ENCODE measurements at regions not wholly inside any gene's neighbourhood (a gene's known extent, or its start where the extent isn't known, plus 50 kb on each side); places are given as distances from the start of the nearest gene placed in this dataset.

DNA sequence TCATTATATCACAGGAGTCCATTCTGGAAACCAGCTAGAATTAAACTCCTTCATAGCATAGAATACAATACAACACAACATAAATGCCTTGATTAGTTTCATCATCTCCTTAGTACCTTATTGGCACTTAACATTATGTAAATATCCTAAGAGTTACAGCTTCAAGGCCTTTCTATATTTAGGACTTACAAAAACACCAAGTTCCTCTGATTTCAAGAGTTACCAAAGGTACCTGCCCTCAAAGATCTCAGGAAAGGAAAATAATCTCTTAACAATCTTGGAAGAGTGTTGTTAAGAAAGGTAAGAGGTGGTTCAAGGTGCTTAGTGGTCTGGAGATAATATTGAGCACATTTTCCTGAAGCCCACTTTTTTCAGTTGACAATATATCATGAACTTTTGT is 477.7 kb downstream of the IGSF11 start:
- Histone ChIP-seq H3K4me3 (ENCODE audit: low read depth in 1 of 5, low read length in 5 of 5) (no peak overlapping the region), H3K4me1 (ENCODE audit: control insufficient read depth in 5 of 5, insufficient read depth in 5 of 5, low read length in 5 of 5) (no peaks in the 10 kb centered on the region), H3K9ac (ENCODE audit: low read length in 5 of 5) (no peak overlapping the region), H3K9me3 (ENCODE audit: control insufficient read depth in 5 of 5, low read length in 5 of 5) (peaks cover 0 to 2% (median 0%) of the 10 kb centered on the region in 5 donors), H3K27ac (ENCODE audit: low read depth, low read length) (no peak overlapping the region), H3K27me3 (ENCODE audit: control insufficient read depth in 5 of 5, insufficient read depth in 4 of 5, low read length in 5 of 5) (no peaks in the 10 kb centered on the region), H3K36me3 (ENCODE audit: control insufficient read depth in 5 of 5, insufficient read depth in 5 of 5, low read length in 5 of 5) (no peaks in the 10 kb centered on the region)

- Histone ChIP-seq H3K4me3 (ENCODE audit: low read depth in 1 of 5, low read length in 5 of 5) (no peak overlapping the region), H3K27ac (ENCODE audit: low read depth, low read length) (no peak overlapping the region), H3K36me3 (ENCODE audit: control insufficient read depth in 5 of 5, insufficient read depth in 5 of 5, low read length in 5 of 5) (no peaks in the 10 kb centered on the region), H3K4me1 (ENCODE audit: control insufficient read depth in 5 of 5, insufficient read depth in 5 of 5, low read length in 5 of 5) (no peaks in the 10 kb centered on the region), H3K9ac (ENCODE audit: low read length in 5 of 5) (no peak overlapping the region), H3K9me3 (ENCODE audit: control insufficient read depth in 5 of 5, low read length in 5 of 5) (peaks cover 0 to 2% (median 0%) of the 10 kb centered on the region in 5 donors), H3K27me3 (ENCODE audit: control insufficient read depth in 5 of 5, insufficient read depth in 4 of 5, low read length in 5 of 5) (no peaks in the 10 kb centered on the region)
These were observed 477.1 kb downstream of the IGSF11 start for GRCh38 chr3:118557513-118557912.

GRCh38 chr3:118559286-118559685 is 475.4 kb downstream of the IGSF11 start:
- no peaks in the 10 kb centered on the region for H3K4me1 ChIP-seq (ENCODE audit: control insufficient read depth in 5 of 5, insufficient read depth in 5 of 5, low read length in 5 of 5)
- H3K4me3 ChIP-seq (ENCODE audit: low read depth in 1 of 5, low read length in 5 of 5) = no peak overlapping the region
- no peak overlapping the region for H3K27ac ChIP-seq (ENCODE audit: low read depth, low read length)
- H3K9ac ChIP-seq (ENCODE audit: low read length in 5 of 5) = no peak overlapping the region
- no peaks in the 10 kb centered on the region for H3K9me3 ChIP-seq (ENCODE audit: control insufficient read depth in 5 of 5, low read length in 5 of 5)
- H3K36me3 ChIP-seq (ENCODE audit: control insufficient read depth in 5 of 5, insufficient read depth in 5 of 5, low read length in 5 of 5) = no peaks in the 10 kb centered on the region
- H3K27me3 ChIP-seq (ENCODE audit: control insufficient read depth in 5 of 5, insufficient read depth in 4 of 5, low read length in 5 of 5) = no peaks in the 10 kb centered on the region

GRCh38 chr3:118564800-118565199 is 469.8 kb downstream of the IGSF11 start:
- no peak overlapping the region for H3K4me3 ChIP-seq (ENCODE audit: low read depth in 1 of 5, low read length in 5 of 5)
- H3K9me3 ChIP-seq (ENCODE audit: control insufficient read depth in 5 of 5, low read length in 5 of 5) = no peaks in the 10 kb centered on the region
- no peak overlapping the region for H3K27ac ChIP-seq (ENCODE audit: low read depth, low read length)

GRCh38 chr3:118573912-118574311 is 460.7 kb downstream of the IGSF11 start:
- H3K27me3 ChIP-seq (ENCODE audit: control insufficient read depth in 5 of 5, insufficient read depth in 4 of 5, low read length in 5 of 5) = peaks cover 0 to 3% (median 0%) of the 10 kb centered on the region in 5 donors
- H3K4me1 ChIP-seq (ENCODE audit: control insufficient read depth in 5 of 5, insufficient read depth in 5 of 5, low read length in 5 of 5) = no peaks in the 10 kb centered on the region
- H3K9me3 ChIP-seq (ENCODE audit: control insufficient read depth in 5 of 5, low read length in 5 of 5) = no peaks in the 10 kb centered on the region
- no peak overlapping the region for H3K27ac ChIP-seq (ENCODE audit: low read depth, low read length)
- no peaks in the 10 kb centered on the region for H3K36me3 ChIP-seq (ENCODE audit: control insufficient read depth in 5 of 5, insufficient read depth in 5 of 5, low read length in 5 of 5)
- H3K4me3 ChIP-seq (ENCODE audit: low read depth in 1 of 5, low read length in 5 of 5) = no peak overlapping the region
- no peak overlapping the region for H3K9ac ChIP-seq (ENCODE audit: low read length in 5 of 5)

More at GRCh38 chr3:118564800-118565199, 469.8 kb downstream of the IGSF11 start:
- no peaks in the 10 kb centered on the region for H3K36me3 ChIP-seq (ENCODE audit: control insufficient read depth in 5 of 5, insufficient read depth in 5 of 5, low read length in 5 of 5)
- H3K4me1 ChIP-seq (ENCODE audit: control insufficient read depth in 5 of 5, insufficient read depth in 5 of 5, low read length in 5 of 5) = no peaks in the 10 kb centered on the region
- no peaks in the 10 kb centered on the region for H3K27me3 ChIP-seq (ENCODE audit: control insufficient read depth in 5 of 5, insufficient read depth in 4 of 5, low read length in 5 of 5)
- no peak overlapping the region for H3K9ac ChIP-seq (ENCODE audit: low read length in 5 of 5)

GRCh38 chr3:118577055-118577777 is 457.4 kb downstream of the IGSF11 start:
- Histone ChIP-seq H3K9ac (ENCODE audit: low read length in 5 of 5) (no peak overlapping the region), H3K4me1 (ENCODE audit: control insufficient read depth in 5 of 5, insufficient read depth in 5 of 5, low read length in 5 of 5) (no peaks in the 10 kb centered on the region), H3K4me3 (ENCODE audit: low read depth in 1 of 5, low read length in 5 of 5) (no peak overlapping the region), H3K9me3 (ENCODE audit: control insufficient read depth in 5 of 5, low read length in 5 of 5) (no peaks in the 10 kb centered on the region), H3K27me3 (ENCODE audit: control insufficient read depth in 5 of 5, insufficient read depth in 4 of 5, low read length in 5 of 5) (peaks cover 0 to 3% (median 0%) of the 10 kb centered on the region in 5 donors), H3K27ac (ENCODE audit: low read depth, low read length) (peak overlapping the region; percentile 6), H3K36me3 (ENCODE audit: control insufficient read depth in 5 of 5, insufficient read depth in 5 of 5, low read length in 5 of 5) (no peaks in the 10 kb centered on the region)

- Histone ChIP-seq H3K9ac (ENCODE audit: low read length in 5 of 5) (no peak overlapping the region), H3K4me3 (ENCODE audit: low read depth in 1 of 5, low read length in 5 of 5) (no peak overlapping the region), H3K27ac (ENCODE audit: low read depth, low read length) (no peak overlapping the region)
These were observed 456.1 kb downstream of the IGSF11 start for GRCh38 chr3:118578559-118578958.

DNA sequence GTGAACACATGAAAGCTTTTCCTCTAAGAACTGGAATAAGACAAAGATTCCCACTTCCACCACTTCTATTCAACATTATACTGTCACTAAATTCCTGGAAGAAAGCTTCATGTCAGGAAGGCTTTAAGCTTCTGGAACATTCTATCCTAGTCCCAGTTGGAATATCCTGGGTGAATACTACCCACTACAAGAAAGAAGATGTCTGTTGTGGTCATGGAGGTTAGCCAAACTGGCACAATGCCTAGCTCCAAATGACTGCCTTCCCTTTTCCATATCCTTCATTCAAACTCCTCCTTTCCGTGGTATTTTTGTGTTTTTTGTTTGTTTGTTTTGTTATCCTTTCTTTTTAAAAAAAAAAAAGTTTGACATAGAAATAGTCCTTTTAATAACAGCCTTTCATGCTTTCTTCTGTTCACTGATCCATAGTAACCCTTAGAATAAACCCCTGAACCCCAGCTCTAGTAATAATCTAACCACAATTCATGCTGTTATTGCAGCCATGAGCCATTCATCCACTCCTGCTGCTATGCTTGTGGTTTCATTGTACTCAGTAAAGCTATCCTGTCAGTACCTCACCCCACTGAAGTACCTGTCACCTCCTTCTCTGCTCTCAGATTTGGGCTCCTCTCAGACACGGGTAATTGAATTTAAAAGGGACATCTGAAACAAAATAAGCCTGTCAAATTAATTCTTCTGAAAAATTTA is 447.5 kb downstream of the IGSF11 start:
- Histone ChIP-seq H3K4me1 (ENCODE audit: control insufficient read depth in 5 of 5, insufficient read depth in 5 of 5, low read length in 5 of 5) (no peaks in the 10 kb centered on the region), H3K9ac (ENCODE audit: low read length in 5 of 5) (no peak overlapping the region), H3K36me3 (ENCODE audit: control insufficient read depth in 5 of 5, insufficient read depth in 5 of 5, low read length in 5 of 5) (no peaks in the 10 kb centered on the region), H3K9me3 (ENCODE audit: control insufficient read depth in 5 of 5, low read length in 5 of 5) (peaks cover 0 to 2% (median 0%) of the 10 kb centered on the region in 5 donors), H3K4me3 (ENCODE audit: low read depth in 1 of 5, low read length in 5 of 5) (no peak overlapping the region), H3K27ac (ENCODE audit: low read depth, low read length) (no peak overlapping the region), H3K27me3 (ENCODE audit: control insufficient read depth in 5 of 5, insufficient read depth in 4 of 5, low read length in 5 of 5) (no peaks in the 10 kb centered on the region)

More at GRCh38 chr3:118578559-118578958, 456.1 kb downstream of the IGSF11 start:
- Histone ChIP-seq H3K9me3 (ENCODE audit: control insufficient read depth in 5 of 5, low read length in 5 of 5) (no peaks in the 10 kb centered on the region), H3K36me3 (ENCODE audit: control insufficient read depth in 5 of 5, insufficient read depth in 5 of 5, low read length in 5 of 5) (no peaks in the 10 kb centered on the region), H3K4me1 (ENCODE audit: control insufficient read depth in 5 of 5, insufficient read depth in 5 of 5, low read length in 5 of 5) (no peaks in the 10 kb centered on the region), H3K27me3 (ENCODE audit: control insufficient read depth in 5 of 5, insufficient read depth in 4 of 5, low read length in 5 of 5) (peaks cover 0 to 3% (median 0%) of the 10 kb centered on the region in 5 donors)

DNA sequence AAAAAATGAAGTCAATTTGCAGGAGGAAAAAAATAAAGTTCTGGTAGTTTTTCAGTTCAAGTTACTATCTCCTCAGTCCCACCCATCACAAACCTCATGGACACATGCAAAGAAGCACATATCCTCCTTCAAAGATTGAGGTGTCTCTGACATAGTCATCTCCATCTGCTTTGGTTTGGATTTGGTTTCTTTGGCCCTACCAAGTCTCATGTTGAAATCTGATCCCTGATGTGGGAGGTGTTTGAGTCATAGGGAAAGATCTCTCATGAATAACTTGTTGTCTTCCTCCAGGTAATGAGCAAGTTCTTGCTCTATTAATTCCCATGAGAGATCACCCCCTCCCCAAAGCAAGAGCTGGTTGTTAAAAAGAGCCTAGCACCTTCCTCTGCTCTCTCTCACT is 446.8 kb downstream of the IGSF11 start:
- H3K36me3 ChIP-seq (ENCODE audit: control insufficient read depth in 5 of 5, insufficient read depth in 5 of 5, low read length in 5 of 5) = no peaks in the 10 kb centered on the region
- H3K27me3 ChIP-seq (ENCODE audit: control insufficient read depth in 5 of 5, insufficient read depth in 4 of 5, low read length in 5 of 5) = no peaks in the 10 kb centered on the region

DNA sequence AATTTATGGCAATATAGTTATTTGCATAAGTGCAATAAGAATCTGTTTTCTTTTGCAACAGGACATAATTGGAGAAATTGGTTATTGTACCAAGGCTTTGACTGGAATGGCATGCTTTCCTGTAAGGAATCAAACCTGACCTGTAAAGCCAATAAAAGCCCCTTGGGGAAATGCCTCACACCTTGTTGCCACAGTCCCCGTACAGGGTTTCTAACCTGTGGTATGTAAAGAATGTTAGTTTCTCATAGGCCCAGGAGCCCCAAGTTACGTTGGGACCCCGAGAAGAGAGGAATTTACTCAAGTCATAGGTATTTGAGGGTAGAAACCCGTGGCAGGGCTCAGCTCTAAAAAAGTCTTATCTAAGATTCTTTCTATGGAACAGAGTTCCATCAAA is 441.4 kb downstream of the IGSF11 start:
- no peak overlapping the region for H3K4me3 ChIP-seq (ENCODE audit: low read depth in 1 of 5, low read length in 5 of 5)
- H3K36me3 ChIP-seq (ENCODE audit: control insufficient read depth in 5 of 5, insufficient read depth in 5 of 5, low read length in 5 of 5) = no peaks in the 10 kb centered on the region
- H3K27me3 ChIP-seq (ENCODE audit: control insufficient read depth in 5 of 5, insufficient read depth in 4 of 5, low read length in 5 of 5) = no peaks in the 10 kb centered on the region
- peaks cover 0 to 10% (median 3%) of the 10 kb centered on the region in 5 donors for H3K9me3 ChIP-seq (ENCODE audit: control insufficient read depth in 5 of 5, low read length in 5 of 5)
- H3K9ac ChIP-seq (ENCODE audit: low read length in 5 of 5) = no peak overlapping the region
- no peaks in the 10 kb centered on the region for H3K4me1 ChIP-seq (ENCODE audit: control insufficient read depth in 5 of 5, insufficient read depth in 5 of 5, low read length in 5 of 5)
- no peak overlapping the region for H3K27ac ChIP-seq (ENCODE audit: low read depth, low read length)

More for the DNA sequence above, 446.8 kb downstream of the IGSF11 start:
- no peak overlapping the region for H3K9ac ChIP-seq (ENCODE audit: low read length in 5 of 5)
- H3K4me3 ChIP-seq (ENCODE audit: low read depth in 1 of 5, low read length in 5 of 5) = no peak overlapping the region
- no peak overlapping the region for H3K27ac ChIP-seq (ENCODE audit: low read depth, low read length)
- H3K9me3 ChIP-seq (ENCODE audit: control insufficient read depth in 5 of 5, low read length in 5 of 5) = peaks cover 0 to 4% (median 0%) of the 10 kb centered on the region in 5 donors
- H3K4me1 ChIP-seq (ENCODE audit: control insufficient read depth in 5 of 5, insufficient read depth in 5 of 5, low read length in 5 of 5) = no peaks in the 10 kb centered on the region

Measured in subcutaneous abdominal adipose tissue (tissue), 5 donors.